HEK293 (cell line): ENCODE measurements at regions not wholly inside any gene's neighbourhood (a gene's known extent, or its start where the extent isn't known, plus 50 kb on each side); places are given as distances from the start of the nearest gene placed in this dataset.

Experiments
- CTCF ChIA-PET: fragments of 350-600 bp; formaldehyde crosslinking; extraction: SDS; loops from one replicate; lab custom pipeline; 2021; ENCODE audit warnings: antibody characterized with exemption; lab: Yijun Ruan, JAX
- POLR2A ChIA-PET: fragments of 300-600 bp; formaldehyde crosslinking; extraction: SDS; loops from one replicate; lab custom pipeline; 2020; ENCODE audit warnings: antibody characterized with exemption, inconsistent platforms; lab: Yijun Ruan, JAX
- H3K27ac ChIP-seq: fragments of 200-500 bp; sonication (Bioruptor generic); 2 replicates; pipeline ENCODE4 v1.5.1; 2014; ENCODE audit warnings: low read depth, low read length, control low read depth, inconsistent platforms; ENCODE audit errors: extremely low read depth
- H3K36me3 ChIP-seq, 2 experiments: fragments of 200-500 bp in 1 of 2; sonication (Bioruptor generic) in 1 of 2; 1 replicate in 1 of 2; 2 replicates in 1 of 2; pipeline ENCODE4 v1.5.1; 2014 to 2017; ENCODE audit warnings: inconsistent platforms in 2 of 2, low read length in 2 of 2; ENCODE audit not compliant: control insufficient read depth in 2 of 2, insufficient read depth in 1 of 2
- H3K4me1 ChIP-seq: fragments of 200-500 bp; sonication (Bioruptor generic); 2 replicates; pipeline ENCODE4 v1.5.1; 2014; ENCODE audit warnings: mild to moderate bottlenecking, low read length, inconsistent platforms; ENCODE audit not compliant: control insufficient read depth, insufficient read depth
- H3K4me3 ChIP-seq: 2 replicates; pipeline ENCODE4 v1.5.1; 2011; ENCODE audit warnings: low read depth, mild to moderate bottlenecking, control low read depth, low read length, moderate library complexity
- H3K9me3 ChIP-seq: fragments of 200-500 bp; sonication (Bioruptor generic); 2 replicates; pipeline ENCODE4 v1.5.1; 2014; ENCODE audit warnings: low read depth, low read length, inconsistent platforms; ENCODE audit not compliant: control insufficient read depth, insufficient read depth
- ATF2 ChIP-seq: fragments of 450-650 bp; formaldehyde crosslinking; IDR thresholded peaks from 2 replicates; pipeline ENCODE4 v1.5.1; 2016; ENCODE audit warnings: missing biosample characterization, missing genetic modification characterization, low read depth
- EGR2 ChIP-seq: fragments of 450-650 bp; formaldehyde crosslinking; IDR thresholded peaks from 2 replicates; pipeline ENCODE4 v1.5.1; 2016; ENCODE audit warnings: low read depth, missing biosample characterization, missing genetic modification characterization
- GLI4 ChIP-seq: fragments of 450-650 bp; formaldehyde crosslinking; IDR thresholded peaks from 2 replicates; pipeline ENCODE4 v1.5.1; 2016; ENCODE audit warnings: missing biosample characterization, missing genetic modification characterization
- GLIS2 ChIP-seq: fragments of 450-650 bp; formaldehyde crosslinking; IDR thresholded peaks from 2 replicates; pipeline ENCODE4 v1.5.1; 2016; ENCODE audit warnings: missing biosample characterization, missing genetic modification characterization
- KLF10 ChIP-seq: fragments of 450-650 bp; IDR thresholded peaks from 2 replicates; pipeline ENCODE4 v1.5.1; 2018; ENCODE audit warnings: missing biosample characterization, mild to moderate bottlenecking, missing genetic modification characterization
- SP2 ChIP-seq: fragments of 450-650 bp; formaldehyde crosslinking; IDR thresholded peaks from 2 replicates; pipeline ENCODE4 v1.5.1; 2016; ENCODE audit warnings: missing biosample characterization, missing genetic modification characterization
- SP7 ChIP-seq: fragments of 450-650 bp; formaldehyde crosslinking; IDR thresholded peaks from 2 replicates; pipeline ENCODE4 v1.5.1; 2016; ENCODE audit warnings: missing biosample characterization, missing genetic modification characterization
- YY1 ChIP-seq: fragments of 450-650 bp; formaldehyde crosslinking; IDR thresholded peaks from 2 replicates; pipeline ENCODE4 v1.5.1; 2018; ENCODE audit warnings: missing biosample characterization, missing genetic modification characterization
- ZBTB7A ChIP-seq: fragments of 450-650 bp; formaldehyde crosslinking; IDR thresholded peaks from 2 replicates; pipeline ENCODE4 v1.5.1; 2016; ENCODE audit warnings: low read depth, missing biosample characterization, missing genetic modification characterization
- ZFP41 ChIP-seq: fragments of 450-650 bp; formaldehyde crosslinking; IDR thresholded peaks from 2 replicates; pipeline ENCODE4 v1.5.1; 2016; ENCODE audit warnings: missing biosample characterization, missing genetic modification characterization, borderline replicate concordance
- ZNF239 ChIP-seq: fragments of 450-650 bp; formaldehyde crosslinking; IDR thresholded peaks from 2 replicates; pipeline ENCODE4 v1.5.1; 2016; ENCODE audit warnings: missing biosample characterization, missing genetic modification characterization
- ZNF341 ChIP-seq: fragments of 450-650 bp; formaldehyde crosslinking; IDR thresholded peaks from 2 replicates; pipeline ENCODE4; 2016; ENCODE audit warnings: low read depth, missing biosample characterization, missing genetic modification characterization
- ZNF549 ChIP-seq: fragments of 450-650 bp; IDR thresholded peaks from 2 replicates; pipeline ENCODE4 v1.5.1; 2018; ENCODE audit warnings: missing biosample characterization, missing genetic modification characterization, mild to moderate bottlenecking, inconsistent platforms, moderate library complexity
- ZNF558 ChIP-seq: fragments of 450-650 bp; formaldehyde crosslinking; IDR thresholded peaks from 2 replicates; pipeline ENCODE4 v1.5.1; 2016; ENCODE audit warnings: missing biosample characterization, missing genetic modification characterization
- ZNF664 ChIP-seq: fragments of 450-650 bp; formaldehyde crosslinking; IDR thresholded peaks from 2 replicates; pipeline ENCODE4 v1.5.1; 2016; ENCODE audit warnings: missing biosample characterization, missing genetic modification characterization
- ZNF677 ChIP-seq: fragments of 450-650 bp; IDR thresholded peaks from 2 replicates; pipeline ENCODE4 v1.5.0; 2018; ENCODE audit warnings: missing biosample characterization, mild to moderate bottlenecking, missing genetic modification characterization, moderate library complexity
- ZNF76 ChIP-seq: fragments of 450-650 bp; formaldehyde crosslinking; IDR thresholded peaks from 2 replicates; pipeline ENCODE4; 2016; ENCODE audit warnings: low read depth, missing biosample characterization, missing genetic modification characterization, borderline replicate concordance
- TF ChIP-seq, protein P1 (sequence below): fragments of 450-650 bp; formaldehyde crosslinking; IDR thresholded peaks from 2 replicates; pipeline ENCODE4 v1.5.1; 2016; ENCODE audit warnings: missing biosample characterization, missing genetic modification characterization
- TF ChIP-seq, protein P2 (sequence below): fragments of 450-650 bp; formaldehyde crosslinking; IDR thresholded peaks from 2 replicates; pipeline ENCODE4 v1.5.1; 2017; ENCODE audit warnings: missing biosample characterization, missing genetic modification characterization

GRCh38 chr2:9760069-9760901, 83.0 kb upstream of the TAF1B start (continued):
- TF ChIP-seq ZNF677 (tag by site-specific recombination) = no peak

DNA sequence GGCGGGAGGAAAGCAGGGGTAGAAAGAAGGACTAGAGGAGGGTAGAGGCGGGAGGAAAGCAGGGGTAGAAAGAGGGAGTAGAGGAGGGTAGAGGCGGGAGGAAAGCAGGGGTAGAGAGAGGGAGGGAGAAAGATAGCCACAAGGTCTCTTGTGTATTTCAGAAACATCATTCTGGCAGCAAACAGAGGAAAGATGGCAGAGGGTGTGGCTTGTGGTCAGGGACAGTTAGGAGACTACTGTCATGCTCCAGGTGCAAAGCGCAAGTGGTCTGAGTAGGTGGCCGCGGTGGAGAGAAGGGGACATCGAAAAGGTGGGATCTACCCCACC, 82.4 kb upstream of the TAF1B start:
- Histone ChIP-seq H3K27ac (no peak overlapping the region), H3K4me3 (no peak overlapping the region), H3K9me3 (no peaks in the 10 kb centered on the region; the same call in 1 of the 2 replicates), H3K4me1 (peaks cover 4% of the 10 kb centered on the region), H3K36me3 (no peaks in the 10 kb centered on the region)
- POLR2A ChIA-PET = no interaction called here
- TF ChIP-seq ZNF239 (tag by site-specific recombination) (no peak), EGR2 (tag by site-specific recombination) (peak; percentile 46; the same call in 1 of the 2 replicates)
- CTCF ChIA-PET = interaction anchor here (2.3 kb wide), 1 partner anchor 9 kb away, joined by 16 read pairs; no protein-coding TSS in a partner anchor

- H3K27ac ChIP-seq = no peak overlapping the region
- CTCF ChIA-PET = interaction anchor here (2.3 kb wide), 1 partner anchor 8 kb away, joined by 16 read pairs; no protein-coding TSS in a partner anchor
- H3K4me1 ChIP-seq = peaks cover 4% of the 10 kb centered on the region
Measured at GRCh38 chr2:9761577-9761976, 81.7 kb upstream of the TAF1B start.

More at GRCh38 chr2:9761577-9761976, 81.7 kb upstream of the TAF1B start:
- TF ChIP-seq SP7 = no peak
- TF ChIP-seq ZBTB7A (tag by site-specific recombination) = no peak
- no peak for TF ChIP-seq SP2 (tag by site-specific recombination)
- TF ChIP-seq ZNF677 (tag by site-specific recombination) = no peak
- TF ChIP-seq ZNF664 (tag by site-specific recombination) = no peak
- TF ChIP-seq YY1 = no peak
- no peak for TF ChIP-seq KLF10 (tag by site-specific recombination)
- TF ChIP-seq, protein P1, sequence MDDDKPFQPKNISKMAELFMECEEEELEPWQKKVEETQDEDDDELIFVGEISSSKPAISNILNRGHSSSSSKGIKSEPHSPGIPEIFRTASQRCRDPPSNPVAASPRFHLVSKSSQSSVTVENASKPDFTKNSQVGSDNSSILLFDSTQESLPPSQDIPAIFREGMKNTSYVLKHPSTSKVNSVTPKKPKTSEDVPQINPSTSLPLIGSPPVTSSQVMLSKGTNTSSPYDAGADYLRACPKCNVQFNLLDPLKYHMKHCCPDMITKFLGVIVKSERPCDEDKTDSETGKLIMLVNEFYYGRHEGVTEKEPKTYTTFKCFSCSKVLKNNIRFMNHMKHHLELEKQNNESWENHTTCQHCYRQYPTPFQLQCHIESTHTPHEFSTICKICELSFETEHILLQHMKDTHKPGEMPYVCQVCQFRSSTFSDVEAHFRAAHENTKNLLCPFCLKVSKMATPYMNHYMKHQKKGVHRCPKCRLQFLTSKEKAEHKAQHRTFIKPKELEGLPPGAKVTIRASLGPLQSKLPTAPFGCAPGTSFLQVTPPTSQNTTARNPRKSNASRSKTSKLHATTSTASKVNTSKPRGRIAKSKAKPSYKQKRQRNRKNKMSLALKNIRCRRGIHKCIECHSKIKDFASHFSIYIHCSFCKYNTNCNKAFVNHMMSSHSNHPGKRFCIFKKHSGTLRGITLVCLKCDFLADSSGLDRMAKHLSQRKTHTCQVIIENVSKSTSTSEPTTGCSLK (tag by site-specific recombination) = no peak
- TF ChIP-seq ZFP41 (tag by site-specific recombination) = no peak
- no peak for TF ChIP-seq GLI4
- no peak for TF ChIP-seq ATF2 (tag by site-specific recombination)
- TF ChIP-seq ZNF76 (tag by site-specific recombination) = no peak
- TF ChIP-seq, protein P2, sequence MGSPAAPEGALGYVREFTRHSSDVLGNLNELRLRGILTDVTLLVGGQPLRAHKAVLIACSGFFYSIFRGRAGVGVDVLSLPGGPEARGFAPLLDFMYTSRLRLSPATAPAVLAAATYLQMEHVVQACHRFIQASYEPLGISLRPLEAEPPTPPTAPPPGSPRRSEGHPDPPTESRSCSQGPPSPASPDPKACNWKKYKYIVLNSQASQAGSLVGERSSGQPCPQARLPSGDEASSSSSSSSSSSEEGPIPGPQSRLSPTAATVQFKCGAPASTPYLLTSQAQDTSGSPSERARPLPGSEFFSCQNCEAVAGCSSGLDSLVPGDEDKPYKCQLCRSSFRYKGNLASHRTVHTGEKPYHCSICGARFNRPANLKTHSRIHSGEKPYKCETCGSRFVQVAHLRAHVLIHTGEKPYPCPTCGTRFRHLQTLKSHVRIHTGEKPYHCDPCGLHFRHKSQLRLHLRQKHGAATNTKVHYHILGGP (tag by site-specific recombination) = no peak
- TF ChIP-seq ZNF341 = no peak
- no peak for TF ChIP-seq GLIS2 (tag by site-specific recombination)
- no peak for TF ChIP-seq ZNF549 (tag by site-specific recombination)
- no peak for TF ChIP-seq ZNF558 (tag by site-specific recombination)
- POLR2A ChIA-PET = no interaction called here
- H3K4me3 ChIP-seq = no peak overlapping the region
- no peaks in the 10 kb centered on the region for H3K36me3 ChIP-seq
- H3K9me3 ChIP-seq = no peaks in the 10 kb centered on the region; the same call in 1 of the 2 replicates
